SK-N-SH (cell line): ENCODE measurements at regions not wholly inside any gene's neighbourhood (a gene's known extent, or its start where the extent isn't known, plus 50 kb on each side); places are given as distances from the start of the nearest gene placed in this dataset.

ENCODE experiments used
- CTCF ChIA-PET: fragments of 300-600, 350-600 bp; formaldehyde crosslinking; extraction: SDS; loops from one replicate; lab custom pipeline; 2021; lab: Yijun Ruan, JAX
- POLR2A ChIA-PET: fragments of 350-600 bp; sonication (Branson Sonifier 250); formaldehyde crosslinking; extraction: SDS; loops from one replicate; lab custom pipeline; 2020; ENCODE audit warnings: antibody characterized with exemption, inconsistent platforms; lab: Yijun Ruan, JAX
- DNase-seq: peaks from one replicate; pipeline ENCODE4 v3.0.0; 2012
- H2AFZ ChIP-seq: fragments of 200-600 bp; sonication (generic); 2 replicates; pipeline ENCODE4 v1.8.1; 2016; ENCODE audit warnings: antibody characterized with exemption, mild to moderate bottlenecking, low read depth
- H3F3A ChIP-seq: fragments of 200-600 bp; sonication (generic); replicated peaks from 2 replicates; pipeline ENCODE3; 2016; ENCODE audit warnings: antibody characterized with exemption, mild to moderate bottlenecking; ENCODE audit not compliant: insufficient read depth
- H3K27ac ChIP-seq, 2 experiments: fragments of 200-500 bp in 1 of 2; fragments of 200-600 bp in 1 of 2; sonication (Bioruptor generic) in 1 of 2; sonication (generic), shearing (Covaris generic) in 1 of 2; 2 replicates each; pipeline versions ENCODE4 v1.5.1 to v1.6.1; 2014 to 2016; ENCODE audit warnings: low read depth in 2 of 2, inconsistent platforms in 1 of 2, low read length in 1 of 2, mild to moderate bottlenecking in 1 of 2, mixed read lengths in 1 of 2
- H3K27me3 ChIP-seq: fragments of 200-600 bp; sonication (generic), shearing (Covaris generic); 2 replicates; pipeline ENCODE4 v1.6.1; 2016; ENCODE audit warnings: mixed run types; ENCODE audit not compliant: insufficient read depth
- H3K36me3 ChIP-seq, 2 experiments: fragments of 200-500 bp in 1 of 2; fragments of 200-600 bp in 1 of 2; sonication (Bioruptor generic) in 1 of 2; sonication (generic) in 1 of 2; replicated peaks in 1 of 2; 2 replicates each; pipeline versions ENCODE3 to v1.5.1; 2014 to 2016; ENCODE audit warnings: low read length in 1 of 2, mild to moderate bottlenecking in 1 of 2; ENCODE audit not compliant: insufficient read depth in 2 of 2, control insufficient read depth in 1 of 2
- H3K4me1 ChIP-seq, 2 experiments: fragments of 200-500 bp in 1 of 2; fragments of 200-600 bp in 1 of 2; sonication (Bioruptor generic) in 1 of 2; sonication (generic), shearing (Covaris generic) in 1 of 2; 2 replicates each; pipeline versions ENCODE4 v1.5.1 to v1.6.1; 2014 to 2016; ENCODE audit warnings: low read depth in 1 of 2, low read length in 1 of 2, mixed run types in 1 of 2; ENCODE audit not compliant: insufficient read depth in 2 of 2, control insufficient read depth in 1 of 2
- H3K4me2 ChIP-seq: fragments of 200-600 bp; sonication (generic), shearing (Covaris generic); 2 replicates; pipeline ENCODE4 v1.6.1; 2017; ENCODE audit warnings: mixed run types
- H3K4me3 ChIP-seq, 2 experiments: fragments of 200-500 bp in 1 of 2; fragments of 200-600 bp in 1 of 2; sonication (Bioruptor generic) in 1 of 2; sonication (generic), shearing (Covaris generic) in 1 of 2; 2 replicates each; pipeline versions ENCODE4 v1.5.1 to v1.8.1; 2014 to 2016; ENCODE audit warnings: low read depth in 2 of 2, inconsistent platforms in 1 of 2, low read length in 1 of 2, mild to moderate bottlenecking in 1 of 2, mixed read lengths in 1 of 2, moderate library complexity in 1 of 2
- H3K79me2 ChIP-seq: fragments of 200-600 bp; sonication (generic); 2 replicates; pipeline ENCODE4 v1.8.1; 2017; ENCODE audit warnings: mild to moderate bottlenecking; ENCODE audit not compliant: insufficient read depth
- H3K9ac ChIP-seq: fragments of 200-600 bp; sonication (generic); 2 replicates; pipeline ENCODE4 v1.6.1; 2017; ENCODE audit warnings: mixed run types
- H3K9me2 ChIP-seq: fragments of 200-600 bp; sonication (generic); 2 replicates; pipeline ENCODE4 v1.6.1; 2017; ENCODE audit warnings: mixed run types
- H3K9me3 ChIP-seq: fragments of 200-600 bp; sonication (generic); 2 replicates; pipeline ENCODE4 v1.6.1; 2017; ENCODE audit warnings: mixed run types, mild to moderate bottlenecking, moderate library complexity
- H4K20me1 ChIP-seq: fragments of 200-600 bp; sonication (generic); 2 replicates; pipeline ENCODE4 v1.6.1; 2017; ENCODE audit warnings: mild to moderate bottlenecking, mixed run types; ENCODE audit not compliant: insufficient read depth
- CHD2 ChIP-seq: fragments of 150-350 bp; IDR thresholded peaks from 2 replicates; pipeline ENCODE4 v1.6.1; 2018; ENCODE audit warnings: low read length; ENCODE audit not compliant: partially characterized antibody
- CTCF ChIP-seq: fragments of 200-600 bp; sonication (generic); IDR thresholded peaks from 2 replicates; pipeline ENCODE4 v1.6.1; 2017; ENCODE audit warnings: antibody characterized with exemption, mild to moderate bottlenecking, moderate library complexity
- FOSL2 ChIP-seq: IDR thresholded peaks from 2 replicates; pipeline ENCODE4 v1.4.0; 2012; ENCODE audit warnings: low read depth, mild to moderate bottlenecking, moderate library complexity, borderline replicate concordance
- FOXJ3 ChIP-seq: sonication (generic); formaldehyde crosslinking; IDR thresholded peaks from 2 replicates; pipeline ENCODE4 v1.5.1; 2020; ENCODE audit warnings: mild to moderate bottlenecking, missing genetic modification reagents
- FOXM1 ChIP-seq: IDR thresholded peaks from 2 replicates; pipeline ENCODE4 v1.4.0; 2012; ENCODE audit warnings: low read depth, mild to moderate bottlenecking
- IRF3 ChIP-seq: fragments of 150-350 bp; IDR thresholded peaks from 2 replicates; pipeline ENCODE4 v1.6.1; 2016; ENCODE audit warnings: mild to moderate bottlenecking, low read depth, low read length
- JUND ChIP-seq: IDR thresholded peaks from 2 replicates; pipeline ENCODE4 v1.4.0; 2012
- MEF2A ChIP-seq: IDR thresholded peaks from 2 replicates; pipeline ENCODE4 v1.4.0; 2012; ENCODE audit warnings: low read depth, borderline replicate concordance
- MXI1 ChIP-seq: IDR thresholded peaks from 2 replicates; pipeline ENCODE4 v1.6.1; 2012; ENCODE audit warnings: mild to moderate bottlenecking, low read depth, low read length, improper control_type of control experiment
- NFIC ChIP-seq: IDR thresholded peaks from 2 replicates; pipeline ENCODE4 v1.4.0; 2012; ENCODE audit warnings: borderline replicate concordance
- NRF1 ChIP-seq: IDR thresholded peaks from 2 replicates; pipeline ENCODE4 v1.6.1; 2012; ENCODE audit warnings: low read depth, mild to moderate bottlenecking, low read length
- POLR2AphosphoS5 ChIP-seq: IDR thresholded peaks from 2 replicates; pipeline ENCODE4 v1.6.1; 2012; ENCODE audit warnings: low read depth, low read length
- RAD21 ChIP-seq: IDR thresholded peaks from 2 replicates; pipeline ENCODE4 v1.6.1; 2012; ENCODE audit warnings: mild to moderate bottlenecking, low read length
- RCOR1 ChIP-seq: fragments of 150-350 bp; IDR thresholded peaks from 2 replicates; pipeline ENCODE4 v1.6.1; 2017; ENCODE audit warnings: antibody characterized with exemption, low read length
- REST ChIP-seq: IDR thresholded peaks from 2 replicates; pipeline ENCODE4 v1.6.1; 2012; ENCODE audit warnings: mild to moderate bottlenecking, low read depth, low read length, moderate library complexity
- RFX5 ChIP-seq: IDR thresholded peaks from 2 replicates; pipeline ENCODE4 v1.6.1; 2012; ENCODE audit warnings: mild to moderate bottlenecking, improper control_type of control experiment, low read length
- SMC3 ChIP-seq: IDR thresholded peaks from 2 replicates; pipeline ENCODE4 v1.6.1; 2012; ENCODE audit warnings: low read depth, low read length, improper control_type of control experiment
- TAF1 ChIP-seq: IDR thresholded peaks from 2 replicates; pipeline ENCODE4 v1.6.1; 2012; ENCODE audit warnings: low read depth, mild to moderate bottlenecking, low read length, moderate library complexity, borderline replicate concordance
- TCF12 ChIP-seq: IDR thresholded peaks from 2 replicates; pipeline ENCODE4 v1.4.0; 2012
- USF2 ChIP-seq: fragments of 150-350 bp; IDR thresholded peaks from 2 replicates; pipeline ENCODE4 v1.6.1; 2017; ENCODE audit warnings: antibody characterized with exemption, low read length, low read depth, borderline replicate concordance
- YY1 ChIP-seq: IDR thresholded peaks from 2 replicates; pipeline ENCODE4 v1.4.0; 2012; ENCODE audit warnings: low read depth, mild to moderate bottlenecking
- WGBS: methylation state at CpG from one replicate; pipeline ENCODE4 v1.1.6; 2017; ENCODE audit warnings: low lambda C conversion rate; 5-methylcytosine and 5-hydroxymethylcytosine counted together

- ChIA-PET CTCF (no interaction called here), POLR2A (no interaction called here)
- no peak overlapping the region for H3K4me3 ChIP-seq
- H3K27ac ChIP-seq: no peak overlapping the region
- no peak overlapping the region for H3K4me2 ChIP-seq
- no peaks in the 10 kb centered on the region for H3F3A ChIP-seq
- H3K36me3 ChIP-seq: no peaks in the 10 kb centered on the region
- H3K4me1 ChIP-seq: no peaks in the 10 kb centered on the region
- no peak for TF ChIP-seq RFX5
- no peak for TF ChIP-seq REST
- no peak for TF ChIP-seq SMC3
- no peak for TF ChIP-seq RCOR1
- no peak for TF ChIP-seq TAF1
- TF ChIP-seq MEF2A: no peak
- no peak for TF ChIP-seq FOSL2
- no peak for TF ChIP-seq USF2
- no peak for TF ChIP-seq POLR2AphosphoS5
- TF ChIP-seq CTCF: no peak
- no peak overlapping the region for H2AFZ ChIP-seq
- no peaks in the 10 kb centered on the region; the same call in 1 of the 2 replicates for H3K27me3 ChIP-seq
- H4K20me1 ChIP-seq: no peaks in the 10 kb centered on the region
- no peak overlapping the region for H3K9ac ChIP-seq
- no peaks in the 10 kb centered on the region for H3K9me2 ChIP-seq
- DNase-seq: no peak
- H3K9me3 ChIP-seq: no peaks in the 10 kb centered on the region
- 81% methylated on average over 6 of the region's 7 CpGs for WGBS
- no peaks in the 10 kb centered on the region for H3K79me2 ChIP-seq
These were observed 174.0 kb downstream of the FGF18 start for GRCh38 chr5:171593401-171593800.

GRCh38 chr5:171593976-171594375 is 174.5 kb downstream of the FGF18 start:
- Histone ChIP-seq H3K9ac (no peak overlapping the region), H3K9me3 (no peaks in the 10 kb centered on the region), H3K27ac (no peak overlapping the region), H2AFZ (no peak overlapping the region), H3K4me3 (no peak overlapping the region), H3K27me3 (no peaks in the 10 kb centered on the region; the same call in 1 of the 2 replicates), H4K20me1 (no peaks in the 10 kb centered on the region), H3K4me2 (no peak overlapping the region), H3K36me3 (no peaks in the 10 kb centered on the region), H3K79me2 (no peaks in the 10 kb centered on the region), H3F3A (no peaks in the 10 kb centered on the region), H3K9me2 (no peaks in the 10 kb centered on the region), H3K4me1 (no peaks in the 10 kb centered on the region)
- DNase-seq: no peak
- ChIA-PET CTCF (no interaction called here), POLR2A (no interaction called here)
- WGBS: 48% methylated on average over 2 of the region's 2 CpGs
- TF ChIP-seq NFIC (no peak), RCOR1 (no peak), FOXJ3 (no peak), IRF3 (no peak), JUND (no peak), NRF1 (no peak), MXI1 (no peak), POLR2AphosphoS5 (no peak), RAD21 (no peak), CHD2 (no peak), TCF12 (no peak), CTCF (no peak), FOXM1 (no peak), RFX5 (no peak), YY1 (no peak)
